ENCODE measurements at regions not wholly inside any gene's neighbourhood (a gene's known extent, or its start where the extent isn't known, plus 50 kb on each side); places are given as distances from the start of the nearest gene placed in this dataset.

GRCh38 chr13:106405731-106406130 is 129.7 kb downstream of the EFNB2 start:
- DNase-seq (ENCODE audit: extremely low read depth, insufficient read length): no peak
- Histone ChIP-seq H3K36me3 (ENCODE audit: control insufficient read depth, insufficient read depth, low read length) (no peaks in the 10 kb centered on the region), H3K27me3 (replicated peaks; ENCODE audit: control insufficient read depth, insufficient read depth, low read length) (no peaks in the 10 kb centered on the region), H3K4me3 (replicated peaks; ENCODE audit: low read depth, low read length) (no peak overlapping the region)
- TF ChIP-seq CTCF (IDR thresholded peaks at IDR 0.05; ENCODE audit: insufficient read depth, low read length, poor library complexity, severe bottlenecking): no peak

- no peaks in the 10 kb centered on the region for H3K36me3 ChIP-seq (ENCODE audit: control insufficient read depth, insufficient read depth, low read length)
- no peaks in the 10 kb centered on the region for H3K27me3 ChIP-seq (replicated peaks; ENCODE audit: control insufficient read depth, insufficient read depth, low read length)
- no peak for TF ChIP-seq CTCF (IDR thresholded peaks at IDR 0.05; ENCODE audit: insufficient read depth, low read length, poor library complexity, severe bottlenecking)
- no peak for DNase-seq (ENCODE audit: extremely low read depth, insufficient read length)
- H3K4me3 ChIP-seq (replicated peaks; ENCODE audit: low read depth, low read length): no peak overlapping the region
These were observed 132.2 kb downstream of the EFNB2 start for GRCh38 chr13:106403280-106403679.

GRCh38 chr13:106402866-106403265 is 132.6 kb downstream of the EFNB2 start:
- Histone ChIP-seq H3K4me3 (replicated peaks; ENCODE audit: low read depth, low read length) (no peak overlapping the region), H3K36me3 (ENCODE audit: control insufficient read depth, insufficient read depth, low read length) (no peaks in the 10 kb centered on the region), H3K27me3 (replicated peaks; ENCODE audit: control insufficient read depth, insufficient read depth, low read length) (no peaks in the 10 kb centered on the region)
- no peak for TF ChIP-seq CTCF (IDR thresholded peaks at IDR 0.05; ENCODE audit: insufficient read depth, low read length, poor library complexity, severe bottlenecking)
- DNase-seq (ENCODE audit: extremely low read depth, insufficient read length): no peak

- TF ChIP-seq CTCF (IDR thresholded peaks at IDR 0.05; ENCODE audit: insufficient read depth, low read length, poor library complexity, severe bottlenecking): no peak
- no peak for DNase-seq (ENCODE audit: extremely low read depth, insufficient read length)
- H3K4me3 ChIP-seq (replicated peaks; ENCODE audit: low read depth, low read length): no peak overlapping the region
- H3K27me3 ChIP-seq (replicated peaks; ENCODE audit: control insufficient read depth, insufficient read depth, low read length): no peaks in the 10 kb centered on the region
- no peaks in the 10 kb centered on the region for H3K36me3 ChIP-seq (ENCODE audit: control insufficient read depth, insufficient read depth, low read length)
These were observed 134.4 kb downstream of the EFNB2 start for GRCh38 chr13:106401081-106401480.

- no peaks in the 10 kb centered on the region for H3K27me3 ChIP-seq (replicated peaks; ENCODE audit: control insufficient read depth, insufficient read depth, low read length)
- no peaks in the 10 kb centered on the region for H3K36me3 ChIP-seq (ENCODE audit: control insufficient read depth, insufficient read depth, low read length)
- no peak for DNase-seq (ENCODE audit: extremely low read depth, insufficient read length)
- no peak overlapping the region for H3K4me3 ChIP-seq (replicated peaks; ENCODE audit: low read depth, low read length)
- TF ChIP-seq CTCF (IDR thresholded peaks at IDR 0.05; ENCODE audit: insufficient read depth, low read length, poor library complexity, severe bottlenecking): no peak
These were observed 135.2 kb downstream of the EFNB2 start for GRCh38 chr13:106400289-106400688.

- Histone ChIP-seq H3K27me3 (replicated peaks; ENCODE audit: control insufficient read depth, insufficient read depth, low read length) (no peaks in the 10 kb centered on the region), H3K36me3 (ENCODE audit: control insufficient read depth, insufficient read depth, low read length) (no peaks in the 10 kb centered on the region), H3K4me3 (replicated peaks; ENCODE audit: low read depth, low read length) (no peak overlapping the region)
- TF ChIP-seq CTCF (IDR thresholded peaks at IDR 0.05; ENCODE audit: insufficient read depth, low read length, poor library complexity, severe bottlenecking): no peak
- no peak for DNase-seq (ENCODE audit: extremely low read depth, insufficient read length)
These were observed 137.2 kb downstream of the EFNB2 start for GRCh38 chr13:106398289-106398688.
